ENCODE measurements at regions not wholly inside any gene's neighbourhood (a gene's known extent, or its start where the extent isn't known, plus 50 kb on each side); places are given as distances from the start of the nearest gene placed in this dataset.

DNA sequence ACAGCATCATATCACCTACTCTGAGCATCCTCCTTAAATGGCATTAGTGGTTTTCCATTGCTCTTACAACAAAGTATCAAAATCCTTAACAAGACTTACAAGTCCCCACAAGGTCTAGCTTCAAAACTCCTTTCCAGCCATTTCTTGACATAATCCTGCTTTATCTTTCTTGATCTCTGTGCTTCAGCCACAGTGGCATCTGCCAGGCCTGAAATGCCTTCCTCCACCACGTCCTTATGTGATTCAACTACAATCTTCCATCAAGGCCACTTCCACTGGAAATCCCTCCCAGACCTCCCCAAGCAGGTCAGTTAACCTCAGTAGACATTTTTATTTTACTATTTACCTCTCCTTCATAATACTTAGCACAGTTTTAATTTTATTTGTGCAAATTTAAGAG lies 83.8 kb upstream of the CCDC150 start:
- no peak for TF ChIP-seq CTCF (IDR thresholded peaks at IDR 0.05; ENCODE audit: control extremely low read depth, extremely low read depth, low read depth, missing control alignments)
- ChIA-PET POLR2A (no interaction called here), CTCF (interaction anchor here (1.9 kb wide), 1 partner anchor 12 kb away, joined by 4 read pairs; no protein-coding TSS in a partner anchor)
- DNase-seq (ENCODE audit: extremely low spot score), result no peak

DNA sequence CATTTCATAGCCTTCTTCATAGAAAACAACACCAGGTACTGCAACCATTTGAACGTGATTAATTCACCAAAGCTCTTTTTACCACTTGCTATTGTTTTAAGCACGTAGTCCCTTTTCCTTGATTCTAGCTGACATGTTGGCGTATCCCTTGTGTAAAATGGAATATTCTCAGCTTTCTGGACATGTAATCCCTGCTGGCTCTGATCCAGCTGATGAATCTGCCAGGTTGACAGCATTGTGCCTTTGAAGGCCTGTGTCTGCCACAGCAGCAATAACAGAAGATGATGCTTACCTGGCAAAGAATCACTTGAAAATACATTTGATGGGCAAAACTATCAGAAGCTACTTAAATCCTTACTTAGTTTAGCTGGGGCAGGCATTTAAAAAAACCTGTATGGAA lies 81.0 kb upstream of the CCDC150 start:
- DNase-seq (ENCODE audit: extremely low spot score), result no peak
- ChIA-PET CTCF (interaction anchor here (1.2 to 2.8 kb wide), 3 partner anchors 8 to 42 kb away, joined by 3 to 9 read pairs (median 3); no protein-coding TSS in a partner anchor), POLR2A (no interaction called here)
- TF ChIP-seq CTCF (IDR thresholded peaks at IDR 0.05; ENCODE audit: control extremely low read depth, extremely low read depth, low read depth, missing control alignments), result no peak

DNA sequence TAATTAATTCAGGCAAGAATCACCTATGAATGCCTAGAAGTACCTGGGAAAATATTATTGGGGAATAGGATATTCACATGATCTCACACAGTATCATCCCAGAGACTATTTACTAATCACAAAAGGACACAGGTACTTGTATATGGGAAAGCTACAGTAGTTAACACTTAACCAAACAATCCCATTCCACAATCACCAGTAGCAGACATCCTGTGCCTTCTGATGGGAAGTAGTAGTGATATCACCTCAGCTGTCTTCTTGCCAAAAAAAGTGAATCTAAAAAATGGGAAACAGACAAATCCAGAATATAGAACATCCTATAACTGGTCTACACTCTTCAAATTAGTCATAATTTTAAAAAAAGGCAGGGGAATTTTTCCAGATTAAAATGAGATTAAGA lies 75.6 kb upstream of the CCDC150 start:
- POLR2A ChIA-PET, result no interaction called here
- no peak for DNase-seq (ENCODE audit: extremely low spot score)
- no peak for TF ChIP-seq CTCF (IDR thresholded peaks at IDR 0.05; ENCODE audit: control extremely low read depth, extremely low read depth, low read depth, missing control alignments)
- CTCF ChIA-PET, result interaction anchor here (1.3 kb wide), 1 partner anchor 25 kb away, joined by 3 read pairs; no protein-coding TSS in a partner anchor

DNA sequence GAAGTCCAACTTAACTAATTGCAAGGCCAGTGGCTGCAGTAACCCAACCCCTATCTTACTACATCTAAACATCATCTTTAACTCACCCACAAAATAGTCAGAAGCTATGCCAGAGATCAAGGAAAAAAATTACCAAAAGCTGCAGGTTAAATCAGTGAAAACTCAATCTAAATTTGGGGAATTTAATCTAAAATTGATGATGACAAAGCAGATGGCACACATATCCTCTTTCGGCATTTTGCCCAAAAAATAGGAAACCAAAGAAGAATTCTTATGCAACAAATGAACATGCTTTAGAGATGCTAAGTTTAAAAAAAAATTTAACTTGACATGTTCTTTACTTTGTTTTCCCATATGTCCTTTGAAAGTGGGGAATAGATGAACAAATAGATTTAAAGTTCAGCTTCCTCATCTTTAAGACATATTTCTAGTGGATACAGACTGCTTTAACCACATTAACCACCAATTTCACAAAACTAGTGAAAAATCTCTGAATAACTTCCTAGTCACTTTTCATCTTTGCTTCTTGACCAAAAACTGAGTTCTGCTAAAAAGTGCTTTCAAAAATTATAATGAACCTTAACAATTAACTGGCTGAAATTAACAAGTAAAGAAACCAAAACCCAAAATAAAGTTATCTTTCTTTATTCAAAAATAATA lies 74.3 kb upstream of the CCDC150 start:
- ChIA-PET CTCF (no interaction called here), POLR2A (no interaction called here)
- TF ChIP-seq CTCF (IDR thresholded peaks at IDR 0.05; ENCODE audit: control extremely low read depth, extremely low read depth, low read depth, missing control alignments), result no peak
- DNase-seq (ENCODE audit: extremely low spot score), result no peak

GRCh38 chr2:196565982-196566381 lies 73.5 kb upstream of the CCDC150 start:
- TF ChIP-seq CTCF (IDR thresholded peaks at IDR 0.05; ENCODE audit: control extremely low read depth, extremely low read depth, low read depth, missing control alignments), result no peak
- ChIA-PET CTCF (interaction anchor here (0.6 kb wide), 1 partner anchor 19 kb away, joined by 3 read pairs; no protein-coding TSS in a partner anchor), POLR2A (no interaction called here)
- no peak for DNase-seq (ENCODE audit: extremely low spot score)

DNA sequence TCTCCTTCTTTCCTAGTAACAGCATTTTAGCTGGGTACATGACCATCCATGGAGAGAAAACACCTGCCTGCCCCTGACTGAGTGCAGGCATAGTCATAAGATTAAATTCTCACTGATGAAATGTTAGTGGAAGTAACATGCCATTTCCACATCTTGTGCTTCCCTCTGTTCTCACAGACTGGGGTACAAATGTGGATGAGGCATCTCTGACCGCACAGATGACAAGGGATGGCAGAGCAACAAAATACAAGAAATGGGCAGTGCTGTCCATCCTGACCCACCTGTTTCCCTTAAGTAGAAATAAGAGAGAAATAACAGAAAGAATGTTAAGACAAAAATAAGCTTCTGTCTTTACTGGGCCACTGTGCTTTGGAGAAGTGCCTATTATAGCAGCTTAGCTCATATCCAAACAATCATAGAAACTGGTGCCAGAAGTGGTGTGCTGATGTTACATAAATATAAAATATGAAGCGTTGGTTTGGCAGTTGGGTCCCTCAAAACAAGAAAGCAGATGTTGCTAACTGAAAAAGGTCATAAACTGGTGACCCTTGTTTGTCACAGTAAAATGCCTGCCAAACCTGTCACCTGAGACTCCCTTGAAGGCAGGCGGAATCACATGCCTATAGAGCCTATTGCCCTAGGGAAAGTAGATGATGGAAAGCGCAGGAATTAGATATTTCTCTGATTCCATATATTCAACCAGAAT lies 72.4 kb upstream of the CCDC150 start:
- DNase-seq (ENCODE audit: extremely low spot score), result no peak
- CTCF ChIA-PET, result no interaction called here
- TF ChIP-seq CTCF (IDR thresholded peaks at IDR 0.05; ENCODE audit: control extremely low read depth, extremely low read depth, low read depth, missing control alignments), result no peak
- POLR2A ChIA-PET, result no interaction called here

All from GM10248 (cell line).